Pancreas (tissue), 10 donors: ENCODE measurements at regions not wholly inside any gene's neighbourhood (a gene's known extent, or its start where the extent isn't known, plus 50 kb on each side); places are given as distances from the start of the nearest gene placed in this dataset.

Experiments used
- ATAC-seq, 4 donors: fragments of 200-7000 bp; cut with Tn5 transposase; one replicate each; pipeline versions ENCODE4 v1.8.0 to v1.9.1; 2020; ENCODE audit warnings: mild to moderate bottlenecking in 4 of 4, moderate library complexity in 4 of 4
- DNase-seq, 6 donors: peaks; one replicate each; pipeline ENCODE4 v3.0.0-alpha.2; 2020
- FAIRE-seq: peaks from 2 replicates; lab custom pipeline; 2012; peaks lifted over from hg19 to GRCh38; lab: Jason Lieb, UNC
- H3K27ac ChIP-seq, 4 donors: fragments of 200-600 bp; sonication (generic); 1 replicate in 3 of 4; 2 replicates in 1 of 4; pipeline versions ENCODE4 v1.5.0 to v1.8.0; 2020
- H3K27me3 ChIP-seq, 4 donors: fragments of 200-600 bp; one replicate each; pipeline ENCODE4 v1.8.0; 2021
- H3K36me3 ChIP-seq, 3 donors: fragments of 200-600 bp; sonication (generic) in 1 of 3; one replicate each; pipeline versions ENCODE4 v1.5.0 to v1.8.0; 2020 to 2021
- H3K4me1 ChIP-seq, 3 donors: fragments of 200-600 bp; one replicate each; pipeline ENCODE4 v1.8.0; 2021
- H3K4me3 ChIP-seq, 4 donors: fragments of 200-600 bp; sonication (generic) in 2 of 4; one replicate each; pipeline versions ENCODE4 v1.5.0 to v1.8.0; 2020 to 2021
- H3K9me3 ChIP-seq, 4 donors: fragments of 200-600 bp; one replicate each; pipeline ENCODE4 v1.8.0; 2021
- WGBS, 2 donors: extraction: QIAGEN DNeasy Blood & Tissue Kit; methylation state at CpG; one replicate each; pipeline ENCODE4 v1.1.7; 2013; 5-methylcytosine and 5-hydroxymethylcytosine counted together
- intact Hi-C, 3 donors: fragments of 100-400 bp; cut with DNase I; formaldehyde crosslinking; loops; one replicate each; pipeline versions ENCODE4 v1.11.1 to v1.14.2; 2022
- TF ChIP-seq, protein P1 (sequence below), 4 donors: fragments of 200-600 bp; sonication (generic) in 3 of 4; IDR thresholded peaks; one replicate each; pipeline versions ENCODE4 v1.5.0 to v1.8.0; 2021; ENCODE audit warnings: antibody characterized with exemption in 4 of 4
- donor health status: healthy with polysubstance abuse.
- donor health status: DM: no; HTN: no; CAD: no; lungs with moderate emphysema.
- donor health status: DM: no; HTN: no; CAD: no.
- donor health status: control.
- donor health status: control.
- donor health status: Bipolar disorder and iron deficiency.
- donor health status: DM: yes; HTN: yes; CAD: no.
- donor health status: DM: no; HTN: no; CAD: no.
- donor health status: DM: no; HTN: no; CAD: no.
- donor health status: DM: yes; HTN: yes; CAD: no.

DNA sequence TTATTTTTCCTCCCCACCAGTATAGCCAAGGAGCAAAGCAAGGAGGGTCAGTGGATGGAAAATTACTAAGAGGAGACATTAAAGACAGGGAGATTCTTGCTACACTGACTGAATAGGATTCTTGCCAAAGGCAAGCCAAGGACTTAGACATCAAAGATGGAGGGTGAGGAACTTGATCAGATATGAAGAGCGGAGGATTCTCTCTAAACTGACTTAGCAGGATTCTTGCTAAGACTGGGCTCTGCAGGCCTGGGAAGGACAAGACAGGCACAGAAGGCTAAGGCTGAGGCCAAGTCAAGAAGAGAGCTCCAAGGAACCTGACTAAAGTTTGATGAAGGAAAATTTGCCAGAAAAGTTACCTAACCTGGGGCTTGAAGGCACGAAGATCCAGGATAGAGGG lies 143.9 kb upstream of the RMP24 start:
- no peak overlapping the region for H3K4me3 ChIP-seq
- TF ChIP-seq, protein P1, sequence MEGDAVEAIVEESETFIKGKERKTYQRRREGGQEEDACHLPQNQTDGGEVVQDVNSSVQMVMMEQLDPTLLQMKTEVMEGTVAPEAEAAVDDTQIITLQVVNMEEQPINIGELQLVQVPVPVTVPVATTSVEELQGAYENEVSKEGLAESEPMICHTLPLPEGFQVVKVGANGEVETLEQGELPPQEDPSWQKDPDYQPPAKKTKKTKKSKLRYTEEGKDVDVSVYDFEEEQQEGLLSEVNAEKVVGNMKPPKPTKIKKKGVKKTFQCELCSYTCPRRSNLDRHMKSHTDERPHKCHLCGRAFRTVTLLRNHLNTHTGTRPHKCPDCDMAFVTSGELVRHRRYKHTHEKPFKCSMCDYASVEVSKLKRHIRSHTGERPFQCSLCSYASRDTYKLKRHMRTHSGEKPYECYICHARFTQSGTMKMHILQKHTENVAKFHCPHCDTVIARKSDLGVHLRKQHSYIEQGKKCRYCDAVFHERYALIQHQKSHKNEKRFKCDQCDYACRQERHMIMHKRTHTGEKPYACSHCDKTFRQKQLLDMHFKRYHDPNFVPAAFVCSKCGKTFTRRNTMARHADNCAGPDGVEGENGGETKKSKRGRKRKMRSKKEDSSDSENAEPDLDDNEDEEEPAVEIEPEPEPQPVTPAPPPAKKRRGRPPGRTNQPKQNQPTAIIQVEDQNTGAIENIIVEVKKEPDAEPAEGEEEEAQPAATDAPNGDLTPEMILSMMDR (IDR thresholded peaks at IDR 0.05): no peak
- H3K9me3 ChIP-seq: no peaks in the 10 kb centered on the region
- no peaks in the 10 kb centered on the region for H3K27me3 ChIP-seq
- intact Hi-C loops: no loop called here
- no peak overlapping the region for H3K27ac ChIP-seq
- no peak for FAIRE-seq
- 87 to 90% methylated on average over 2 of the region's 2 CpGs for WGBS, 2 donors
- no peaks in the 10 kb centered on the region for H3K36me3 ChIP-seq
- H3K4me1 ChIP-seq: no peaks in the 10 kb centered on the region
- ATAC-seq: no peak
- DNase-seq: no peak

DNA sequence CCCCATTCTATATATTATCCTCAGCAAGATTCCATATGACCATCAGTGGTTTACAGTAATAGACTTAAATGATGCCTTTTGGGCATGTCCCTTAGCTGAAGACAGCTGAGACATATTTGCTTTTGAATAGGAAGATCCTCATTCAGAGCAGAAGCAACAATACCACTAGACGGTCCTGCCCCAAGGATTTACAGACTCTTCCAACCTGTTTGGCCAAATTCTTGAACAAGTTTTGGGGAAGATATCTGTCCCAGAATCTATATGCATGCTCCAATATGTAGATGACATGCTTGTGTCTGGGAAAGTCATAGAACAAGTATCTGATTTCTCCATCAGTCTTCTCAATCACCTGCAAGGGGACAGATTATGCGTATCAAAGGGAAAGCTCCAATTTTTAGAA lies 137.1 kb upstream of the RMP24 start:
- WGBS, 2 donors: 76 to 87% methylated on average over 2 of the region's 2 CpGs

DNA sequence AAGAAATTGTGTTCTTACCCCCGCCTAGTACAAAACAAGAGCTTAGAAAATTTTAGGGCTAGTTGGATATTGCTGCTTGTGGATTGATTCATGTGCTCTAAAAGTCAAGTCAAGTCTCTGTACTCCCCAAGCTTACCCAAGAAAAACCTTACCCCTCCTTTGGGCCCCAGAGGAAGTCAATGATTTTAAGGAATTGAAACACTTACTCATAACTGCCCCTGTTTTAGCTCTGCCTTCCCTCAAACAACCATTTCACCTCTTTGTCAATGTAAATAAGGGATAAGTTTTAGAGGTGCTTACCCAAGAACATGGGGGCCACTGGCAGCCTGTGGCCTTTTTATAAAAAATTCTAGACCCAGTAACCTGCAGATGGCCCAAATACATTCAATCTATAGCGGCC lies 136.6 kb upstream of the RMP24 start:
- no peak overlapping the region for H3K27ac ChIP-seq
- no peaks in the 10 kb centered on the region for H3K4me1 ChIP-seq
- H3K9me3 ChIP-seq: no peaks in the 10 kb centered on the region
- intact Hi-C loops: no loop called here
- WGBS, 2 donors: 86 to 89% methylated on average over 2 of the region's 2 CpGs
- H3K36me3 ChIP-seq: no peaks in the 10 kb centered on the region
- no peak for DNase-seq
- ATAC-seq: no peak
- H3K4me3 ChIP-seq: no peak overlapping the region
- TF ChIP-seq, protein P1 (IDR thresholded peaks at IDR 0.05): no peak
- no peaks in the 10 kb centered on the region for H3K27me3 ChIP-seq
- FAIRE-seq: no peak

More for the DNA sequence above, 137.1 kb upstream of the RMP24 start:
- no peak overlapping the region for H3K4me3 ChIP-seq
- no peaks in the 10 kb centered on the region for H3K27me3 ChIP-seq
- FAIRE-seq: no peak
- ATAC-seq: no peak
- no peak overlapping the region for H3K27ac ChIP-seq
- intact Hi-C loops: no loop called here
- no peaks in the 10 kb centered on the region for H3K9me3 ChIP-seq
- TF ChIP-seq, protein P1 (IDR thresholded peaks at IDR 0.05): no peak
- no peaks in the 10 kb centered on the region for H3K36me3 ChIP-seq
- no peak for DNase-seq
- H3K4me1 ChIP-seq: no peaks in the 10 kb centered on the region

DNA sequence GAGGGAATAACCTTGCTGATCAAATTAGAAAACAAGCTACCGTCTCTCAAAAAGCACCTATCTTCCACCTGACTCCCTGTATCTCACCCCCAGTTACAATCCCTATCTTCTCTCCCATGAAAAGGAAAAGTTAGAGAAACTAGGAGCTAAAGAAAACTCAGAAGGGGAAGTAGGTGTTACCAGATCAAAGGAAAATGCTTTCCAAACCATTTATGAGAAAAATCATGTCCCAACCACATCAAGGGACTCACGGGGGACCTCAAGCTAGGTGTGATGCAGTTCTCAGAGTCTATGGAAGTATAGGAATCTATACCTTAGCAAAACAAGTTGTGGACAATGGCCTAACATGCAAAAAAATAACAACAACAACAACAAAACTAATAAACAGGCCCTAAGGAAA lies 135.5 kb upstream of the RMP24 start:
- TF ChIP-seq, protein P1 (IDR thresholded peaks at IDR 0.05): no peak
- WGBS, 2 donors: 73 to 74% methylated on average over 2 of the region's 2 CpGs
- Histone ChIP-seq H3K36me3 (no peaks in the 10 kb centered on the region), H3K27ac (no peak overlapping the region), H3K4me1 (no peaks in the 10 kb centered on the region), H3K4me3 (no peak overlapping the region), H3K9me3 (no peaks in the 10 kb centered on the region), H3K27me3 (no peaks in the 10 kb centered on the region)
- intact Hi-C loops: no loop called here
- FAIRE-seq (no peak), DNase-seq (no peak), ATAC-seq (no peak)

DNA sequence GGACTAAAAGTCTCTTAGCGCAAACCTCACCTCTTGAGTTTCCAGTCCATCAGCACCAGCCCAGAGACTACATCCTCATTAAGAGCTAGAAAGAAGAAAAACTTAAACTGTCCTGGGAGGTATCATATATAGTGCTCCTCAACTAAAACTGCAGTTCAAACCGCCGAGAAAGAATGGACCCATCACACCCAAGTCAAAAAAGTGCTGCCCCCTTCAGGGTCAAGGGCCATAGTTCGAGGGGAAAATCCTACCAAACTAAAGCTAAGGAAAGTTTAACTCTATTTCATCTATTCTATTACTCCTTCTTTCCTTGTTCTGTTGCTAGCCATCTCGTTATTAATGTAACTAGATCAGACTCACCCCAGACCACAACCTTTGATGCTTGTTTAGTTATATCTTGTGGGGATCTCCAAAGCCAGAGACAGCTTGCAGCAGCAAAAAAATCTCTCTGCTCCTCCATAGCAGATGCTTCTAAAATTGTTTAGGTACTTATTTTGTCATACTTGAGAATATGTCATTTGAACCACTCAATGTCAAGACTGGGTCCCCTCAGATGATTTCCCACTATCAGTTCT lies 134.5 kb upstream of the RMP24 start:
- WGBS, 2 donors: 64 to 68% methylated on average over 5 of the region's 5 CpGs
- TF ChIP-seq, protein P1 (IDR thresholded peaks at IDR 0.05): no peak
- Histone ChIP-seq H3K36me3 (no peaks in the 10 kb centered on the region), H3K4me3 (no peak overlapping the region), H3K27me3 (no peaks in the 10 kb centered on the region), H3K4me1 (no peaks in the 10 kb centered on the region), H3K9me3 (no peaks in the 10 kb centered on the region), H3K27ac (no peak overlapping the region)
- FAIRE-seq (no peak), DNase-seq (no peak), ATAC-seq (no peak)
- intact Hi-C loops: no loop called here
